ENCODE measurements at regions not wholly inside any gene's neighbourhood (a gene's known extent, or its start where the extent isn't known, plus 50 kb on each side); places are given as distances from the start of the nearest gene placed in this dataset.
"Not testable (repeated sequence)": the region's sequence is repeated elsewhere in the genome, so short reads cannot be mapped to it uniquely, and the experiment has no call there.

DNA sequence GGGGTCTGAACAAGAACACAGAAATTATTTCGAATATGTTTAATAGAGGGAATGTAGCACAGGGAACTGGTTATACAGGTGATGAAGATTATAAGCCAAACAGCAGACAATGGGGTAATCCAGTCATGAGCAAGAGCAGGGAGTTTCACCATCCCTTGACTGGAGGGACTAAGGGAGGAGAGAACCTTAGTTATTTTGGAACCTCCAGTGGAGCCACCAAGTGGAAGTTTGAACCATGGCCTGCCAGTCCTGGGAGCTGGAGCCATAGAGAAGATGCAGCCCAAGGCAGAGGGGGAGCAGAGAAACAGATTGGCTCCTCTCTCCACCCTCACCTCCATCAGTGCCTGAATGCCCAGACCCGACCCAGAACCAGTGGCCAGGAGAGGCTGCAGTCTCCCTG, 264.6 kb upstream of the RASGEF1B start:
- TF ChIP-seq ZNF274 (IDR thresholded peaks at IDR 0.05; ENCODE audit: low read depth, low read length) = no peak
- H3K4me3 ChIP-seq (ENCODE audit: low read length) = no peak overlapping the region

DNA sequence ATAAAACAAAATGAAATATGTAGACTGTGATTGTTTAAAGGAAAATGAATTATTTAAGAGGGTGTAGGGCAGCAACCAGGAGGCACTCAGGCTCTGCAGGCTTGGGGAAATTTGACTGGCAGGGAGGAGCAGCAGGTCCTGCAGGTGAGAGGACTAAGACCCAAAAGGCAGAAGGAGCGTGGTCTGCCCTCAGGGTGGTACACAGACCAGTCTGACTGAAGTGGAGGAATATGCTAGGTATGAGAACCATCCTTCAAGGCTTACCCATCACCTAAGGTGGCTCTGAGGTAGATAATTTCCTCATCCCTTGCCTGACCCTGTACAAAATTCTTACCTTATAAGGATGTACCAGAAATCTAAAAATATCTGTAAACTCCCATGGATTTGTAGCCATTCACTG, 261.3 kb upstream of the RASGEF1B start:
- H3K4me3 ChIP-seq (ENCODE audit: low read length) = no peak overlapping the region
- no peak for TF ChIP-seq ZNF274 (IDR thresholded peaks at IDR 0.05; ENCODE audit: low read depth, low read length)

DNA sequence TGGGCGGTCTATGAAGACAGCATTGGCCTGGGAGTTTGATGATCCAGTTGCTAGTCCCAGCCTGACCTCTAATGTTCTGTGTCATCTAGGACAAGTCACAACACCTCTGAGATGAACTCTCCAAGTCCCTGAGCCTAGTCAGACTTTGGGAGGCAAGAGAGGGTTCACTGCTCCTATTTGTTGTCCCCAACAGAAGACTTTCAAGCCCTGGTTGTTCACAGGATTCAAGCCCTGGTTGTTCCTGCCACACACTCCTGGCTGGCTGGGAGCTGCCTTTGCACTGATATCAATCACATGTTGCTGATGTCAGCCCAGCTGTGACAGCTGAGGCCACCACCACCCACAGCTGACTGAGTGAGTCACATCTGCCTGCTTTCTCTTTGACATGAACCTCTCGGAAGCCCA, 253.2 kb upstream of the RASGEF1B start:
- H3K4me3 ChIP-seq (ENCODE audit: low read length) = no peak overlapping the region
- TF ChIP-seq ZNF274 (IDR thresholded peaks at IDR 0.05; ENCODE audit: low read depth, low read length) = no peak

DNA sequence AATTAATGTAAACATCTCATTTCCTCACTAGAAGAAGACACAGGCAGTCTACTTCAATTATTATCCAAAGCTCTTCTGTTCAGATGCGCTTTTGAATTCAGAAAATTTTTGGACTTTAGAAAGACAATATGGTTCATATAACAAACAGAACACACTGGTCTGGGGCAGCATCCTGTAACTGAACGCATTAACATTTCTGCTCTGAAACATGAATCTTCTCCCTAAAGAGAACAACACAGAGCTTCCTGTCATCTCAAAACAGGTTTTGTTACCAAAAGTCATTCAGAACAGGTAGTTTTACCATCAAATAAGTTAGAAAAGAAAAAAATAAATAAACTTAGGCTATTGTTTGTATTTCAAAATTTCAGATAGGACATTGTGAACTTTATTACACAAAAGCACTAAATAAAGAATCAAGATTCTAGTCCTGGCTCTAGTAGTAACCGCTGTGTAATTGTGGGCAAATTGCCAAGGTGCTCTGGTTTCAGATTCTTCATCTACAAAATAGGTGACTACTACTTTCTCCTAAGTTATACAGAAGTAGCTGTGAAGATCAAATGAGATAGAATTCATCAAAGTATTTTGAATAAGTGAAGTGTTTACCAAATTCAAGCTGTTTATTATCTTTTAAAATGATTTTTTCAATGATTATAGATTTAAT, 252.3 kb upstream of the RASGEF1B start:
- no peak for TF ChIP-seq ZNF274 (IDR thresholded peaks at IDR 0.05; ENCODE audit: low read depth, low read length)
- H3K4me3 ChIP-seq (ENCODE audit: low read length) = no peak overlapping the region

DNA sequence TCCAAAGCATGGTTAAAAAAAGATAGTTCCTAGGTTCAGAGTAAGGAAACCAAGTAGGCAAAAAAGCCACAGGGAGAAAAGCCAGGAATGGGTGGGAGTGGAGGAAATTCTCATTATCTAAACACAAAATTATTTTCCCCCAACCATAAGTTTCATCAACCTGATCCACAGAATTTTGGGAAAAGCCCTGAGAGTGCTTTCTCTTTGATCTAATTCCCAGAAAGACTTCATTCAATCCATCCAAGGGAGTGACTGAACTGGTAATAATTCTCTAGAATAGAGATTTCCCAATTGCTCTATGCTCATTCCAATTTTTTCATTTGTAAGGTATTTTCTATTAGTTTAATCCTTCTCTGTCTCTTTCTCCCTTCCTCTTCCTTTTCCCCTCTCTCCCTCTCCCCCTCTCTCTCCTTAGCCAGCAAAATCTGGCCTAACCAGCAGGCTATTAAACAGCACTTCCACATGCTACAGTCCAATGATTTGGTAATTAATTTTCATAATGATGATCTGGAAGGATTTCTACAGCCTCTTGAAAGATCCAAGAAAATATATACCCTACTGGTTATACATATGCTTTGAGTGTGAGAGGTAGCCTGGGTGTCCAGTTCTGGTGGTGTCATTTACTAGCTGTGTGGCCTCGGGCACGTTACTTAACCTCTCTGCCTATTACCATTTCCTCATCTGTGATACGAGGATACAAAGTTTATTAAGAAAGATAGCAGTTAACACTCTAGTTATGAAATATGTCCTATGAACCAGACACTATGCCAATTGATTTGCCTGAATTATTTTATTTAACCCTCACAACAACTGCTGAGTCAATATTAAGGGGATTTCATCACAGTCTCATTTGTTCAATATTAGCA, 251.5 kb upstream of the RASGEF1B start:
- H3K4me3 ChIP-seq (ENCODE audit: low read length) = no peak overlapping the region
- no peak for TF ChIP-seq ZNF274 (IDR thresholded peaks at IDR 0.05; ENCODE audit: low read depth, low read length)

DNA sequence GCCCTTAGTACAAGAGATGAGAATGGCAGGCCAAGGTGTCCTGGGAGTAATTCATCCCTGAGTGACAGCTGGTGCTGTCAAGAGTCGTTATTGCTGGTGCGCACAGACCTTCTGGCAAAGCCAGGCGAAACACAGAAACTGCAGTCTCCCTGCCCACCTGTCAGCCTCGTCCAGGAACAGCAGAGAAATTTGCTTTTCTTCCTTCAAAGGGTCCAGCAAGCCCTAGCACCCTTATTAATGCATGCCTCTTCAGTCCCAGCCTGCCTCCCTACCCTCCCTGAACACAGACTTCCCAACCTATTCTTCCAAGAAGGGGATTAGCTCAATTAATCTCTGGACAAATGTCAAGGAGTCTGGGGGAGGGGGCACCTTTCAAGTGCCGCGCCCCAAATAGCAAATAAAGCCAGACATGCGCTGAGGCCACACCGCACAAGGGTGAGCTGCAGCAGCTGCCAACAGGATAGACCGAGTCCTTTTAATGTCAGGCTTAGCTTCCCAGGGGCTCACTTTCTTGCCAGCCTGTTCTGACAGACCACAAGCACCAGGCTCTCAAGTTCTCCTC, 250.7 kb upstream of the RASGEF1B start:
- no peak overlapping the region for H3K4me3 ChIP-seq (ENCODE audit: low read length)
- no peak for TF ChIP-seq ZNF274 (IDR thresholded peaks at IDR 0.05; ENCODE audit: low read depth, low read length)

DNA sequence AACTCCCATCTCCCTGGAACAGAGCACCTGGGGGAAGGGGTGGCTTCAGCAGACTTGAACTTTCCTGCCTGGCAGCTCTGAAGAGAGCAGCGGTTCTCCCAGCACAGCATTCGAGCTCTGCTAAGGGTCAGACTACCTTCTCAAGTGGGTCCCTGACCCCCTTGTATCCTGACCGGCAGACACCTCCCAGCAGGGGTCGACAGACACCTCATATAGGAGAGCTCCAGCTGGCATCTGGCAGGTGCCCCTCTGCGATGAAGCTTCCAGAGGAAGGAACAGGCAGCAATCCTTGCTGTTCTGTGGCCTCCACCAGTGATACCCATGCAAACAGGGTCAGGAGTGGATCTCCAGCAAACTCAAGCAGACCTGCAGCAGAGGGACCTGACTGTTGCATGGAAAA, 244.1 kb upstream of the RASGEF1B start:
- TF ChIP-seq ZNF274 (IDR thresholded peaks at IDR 0.05; ENCODE audit: low read depth, low read length) = no peak
- no peak overlapping the region for H3K4me3 ChIP-seq (ENCODE audit: low read length)

DNA sequence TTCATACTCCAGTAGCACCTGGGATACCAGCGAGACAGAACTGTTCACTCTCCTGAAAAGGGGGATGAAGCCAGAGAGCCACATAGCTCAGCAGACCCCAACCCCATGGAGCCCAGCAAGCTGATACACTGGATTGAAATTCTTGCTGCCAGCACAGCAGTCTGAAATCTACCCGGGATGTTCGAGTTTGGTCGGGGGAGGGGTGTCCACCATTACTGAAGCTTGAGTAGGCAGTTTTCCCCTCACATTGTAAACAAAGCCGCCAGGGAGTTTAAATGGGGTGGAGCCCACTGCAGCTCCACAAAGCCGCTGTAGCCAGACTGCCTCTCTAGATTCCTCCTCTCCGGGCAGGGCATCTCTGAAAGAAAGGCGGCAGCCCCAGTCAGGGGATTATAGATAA, 243.7 kb upstream of the RASGEF1B start:
- not testable (repeated sequence) for H3K4me3 ChIP-seq (ENCODE audit: low read length)

DNA sequence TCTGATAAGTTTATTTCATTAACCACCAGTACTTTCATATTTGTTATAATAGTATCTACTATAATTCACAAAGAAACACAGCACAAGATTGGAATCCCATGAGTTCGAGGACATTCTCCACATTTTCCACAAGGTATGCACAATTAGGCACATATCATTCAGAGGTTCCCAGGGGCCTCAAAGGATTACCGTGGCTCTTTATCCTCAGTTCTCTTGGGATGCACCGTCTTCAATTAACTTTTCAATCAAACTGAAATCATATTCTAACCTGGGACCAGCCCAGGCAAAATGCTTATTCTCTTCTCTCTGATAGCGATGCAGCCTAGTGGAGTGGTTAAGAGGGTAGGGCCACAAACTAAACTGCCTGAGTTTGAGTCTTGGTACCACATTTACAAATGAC, 242.6 kb upstream of the RASGEF1B start:
- no peak overlapping the region for H3K4me3 ChIP-seq (ENCODE audit: low read length)
- no peak for TF ChIP-seq ZNF274 (IDR thresholded peaks at IDR 0.05; ENCODE audit: low read depth, low read length)

DNA sequence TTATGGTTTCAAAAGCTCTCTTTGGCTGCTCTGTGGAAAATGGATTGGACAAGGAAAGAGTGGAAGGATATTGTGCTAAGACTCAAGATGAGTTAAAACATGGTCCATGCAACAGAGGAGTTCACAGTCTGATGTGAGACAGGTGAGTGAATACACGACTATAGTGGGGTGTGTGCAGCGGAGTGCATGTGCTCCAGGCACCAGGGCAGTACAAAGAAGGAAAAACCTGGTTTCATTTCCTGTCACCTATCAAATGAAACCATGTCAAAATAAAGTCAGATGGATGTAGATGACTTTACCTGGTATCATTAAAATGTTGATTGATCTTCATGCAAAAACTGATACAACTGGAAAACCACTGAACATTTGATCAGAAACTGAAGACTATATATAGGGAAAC, 241.0 kb upstream of the RASGEF1B start:
- H3K4me3 ChIP-seq (ENCODE audit: low read length) = no peak overlapping the region
- TF ChIP-seq ZNF274 (IDR thresholded peaks at IDR 0.05; ENCODE audit: low read depth, low read length) = no peak

DNA sequence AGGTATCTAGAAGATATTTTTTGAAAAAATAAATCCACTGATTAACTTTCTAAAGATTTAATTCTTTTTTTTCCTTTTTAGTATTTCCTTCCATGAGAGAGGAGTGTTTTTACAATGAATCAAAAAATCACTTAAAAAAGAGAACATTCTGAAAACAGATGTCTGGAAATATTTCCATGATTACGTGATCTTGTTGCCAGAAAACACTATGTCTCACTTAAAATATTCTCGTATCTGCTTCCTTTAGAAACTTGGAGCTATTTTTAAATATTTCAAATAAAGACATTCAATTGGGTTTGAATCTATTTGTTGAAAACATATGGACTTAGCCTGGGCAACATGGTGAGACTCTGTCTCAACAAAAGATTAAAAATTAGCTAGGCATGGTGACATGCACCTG, 232.8 kb upstream of the RASGEF1B start:
- no peak for TF ChIP-seq ZNF274 (IDR thresholded peaks at IDR 0.05; ENCODE audit: low read depth, low read length)
- H3K4me3 ChIP-seq (ENCODE audit: low read length) = no peak overlapping the region

DNA sequence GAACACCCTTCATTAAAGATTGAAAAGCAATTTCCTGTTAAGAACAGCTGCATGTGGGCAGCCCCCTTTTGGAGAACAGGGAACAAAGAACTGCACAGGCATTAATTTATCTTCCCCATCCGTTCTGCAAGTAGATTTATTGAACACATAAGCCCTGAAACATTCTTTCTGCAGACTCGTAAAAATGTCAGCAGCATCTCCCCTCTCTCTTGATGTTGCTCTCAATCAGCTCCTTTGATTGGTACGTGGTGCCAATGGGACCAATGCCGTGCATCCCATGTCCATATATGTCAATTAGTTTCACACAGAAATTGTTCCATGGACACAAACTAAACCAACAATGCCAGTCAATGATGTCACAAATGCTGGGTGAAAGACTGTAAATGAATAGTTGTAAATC, 228.5 kb upstream of the RASGEF1B start:
- H3K4me3 ChIP-seq (ENCODE audit: low read length) = no peak overlapping the region
- TF ChIP-seq ZNF274 (IDR thresholded peaks at IDR 0.05; ENCODE audit: low read depth, low read length) = no peak

DNA sequence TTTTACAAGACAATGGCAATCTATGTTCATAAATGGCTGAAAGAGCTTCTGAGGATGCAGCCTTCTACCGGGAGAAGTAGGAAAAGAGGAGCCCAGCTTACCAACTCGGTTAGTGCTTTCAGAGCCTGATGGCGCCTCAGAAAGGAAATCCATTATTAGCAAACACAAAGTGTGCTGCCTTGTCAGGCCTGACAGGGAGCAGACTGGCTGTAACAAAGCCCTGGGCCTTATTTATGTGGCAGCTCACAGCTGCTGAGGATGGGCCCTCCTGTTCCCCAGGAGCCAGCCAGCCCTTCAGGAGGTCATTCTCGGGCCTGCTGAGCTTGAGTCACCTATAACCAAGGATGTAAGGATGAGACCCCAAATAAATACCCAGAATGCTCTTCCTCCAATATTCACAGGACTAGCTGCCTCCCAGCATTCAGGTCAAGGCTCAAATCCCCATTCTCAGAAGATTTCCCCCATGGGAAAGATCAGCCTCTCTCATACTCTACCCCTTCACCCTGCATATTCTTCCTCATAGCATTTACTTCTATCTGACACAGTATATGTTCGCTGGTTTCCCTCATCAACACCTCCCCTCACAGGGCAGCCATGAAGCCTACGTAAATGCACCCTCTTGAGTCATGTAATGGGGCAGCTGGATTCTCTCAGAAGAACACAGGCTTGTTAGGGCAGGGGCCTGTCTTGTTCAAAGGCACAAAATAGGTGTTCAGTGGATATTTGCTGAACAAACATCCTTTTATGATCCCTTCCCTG, 227.0 kb upstream of the RASGEF1B start:
- H3K4me3 ChIP-seq (ENCODE audit: low read length) = no peak overlapping the region
- TF ChIP-seq ZNF274 (IDR thresholded peaks at IDR 0.05; ENCODE audit: low read depth, low read length) = no peak

DNA sequence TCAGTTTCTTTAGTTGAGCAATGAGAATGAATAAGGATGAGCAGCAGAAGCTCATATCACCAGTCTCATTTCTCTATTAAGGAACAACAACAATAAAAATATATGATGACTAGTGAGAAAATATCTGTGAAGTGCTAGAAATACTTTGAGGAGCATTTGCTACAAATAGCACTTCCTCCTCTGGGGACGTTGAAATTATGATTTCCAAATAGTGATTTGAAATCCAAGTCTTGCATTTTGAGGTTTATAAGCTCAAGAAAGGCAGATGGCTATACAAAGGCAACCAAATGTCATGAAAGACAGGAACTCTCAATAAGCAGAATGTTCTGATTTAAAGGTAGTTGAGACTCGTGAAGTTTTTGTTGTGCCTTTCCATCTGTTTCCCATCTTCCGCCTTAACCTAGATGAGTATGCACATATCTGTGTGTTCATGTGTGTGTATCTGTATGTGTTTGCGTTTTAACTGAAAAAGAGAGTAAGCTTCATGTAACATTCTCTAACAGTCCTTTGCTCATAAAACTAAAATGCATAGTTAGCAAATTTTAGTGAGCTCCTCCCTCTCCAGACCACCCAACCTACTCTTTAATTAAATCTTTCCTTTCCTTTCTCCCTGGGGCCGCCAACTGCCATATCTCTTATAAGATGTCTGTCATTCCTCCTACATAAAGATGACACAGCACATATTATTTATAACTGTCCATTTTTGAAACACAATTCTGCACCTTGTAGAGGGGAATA, 222.6 kb upstream of the RASGEF1B start:
- no peak overlapping the region for H3K4me3 ChIP-seq (ENCODE audit: low read length)

More for the DNA sequence above, 222.6 kb upstream of the RASGEF1B start:
- no peak for TF ChIP-seq ZNF274 (IDR thresholded peaks at IDR 0.05; ENCODE audit: low read depth, low read length)

Data from GM08714 (cell line).